Ovary (tissue), 3 donors: ENCODE measurements at regions not wholly inside any gene's neighbourhood (a gene's known extent, or its start where the extent isn't known, plus 50 kb on each side); places are given as distances from the start of the nearest gene placed in this dataset.

ENCODE experiments used
- CTCF ChIP-seq, 3 donors: fragments of 450-650 bp in 2 of 3; fragments of 200-600 bp in 1 of 3; IDR thresholded peaks; one replicate each; pipeline versions ENCODE4 v1.5.1 to v1.8.0; 2016 to 2022; ENCODE audit warnings: antibody characterized with exemption in 3 of 3, mild to moderate bottlenecking in 1 of 3
- POLR2A ChIP-seq: fragments of 450-650 bp; IDR thresholded peaks from one replicate; pipeline ENCODE4 v1.6.1; 2017; ENCODE audit warnings: antibody characterized with exemption, mild to moderate bottlenecking, moderate library complexity
- donor health status: DM: no; HTN: no; CAD: no.

- TF ChIP-seq CTCF (IDR thresholded peaks at IDR 0.05) = no peak
- no peak for TF ChIP-seq POLR2A
Observed at GRCh38 chr18:7360606-7361170, 129.8 kb downstream of the LRRC30 start.
